Epithelial cell of esophagus (primary cell): ENCODE measurements at regions not wholly inside any gene's neighbourhood (a gene's known extent, or its start where the extent isn't known, plus 50 kb on each side); places are given as distances from the start of the nearest gene placed in this dataset.

Experiments
- DNase-seq: peaks from one replicate; pipeline ENCODE4 v3.0.0; 2010; ENCODE audit warnings: low read depth
- H3K4me3 ChIP-seq: 2 replicates; pipeline ENCODE4 v1.5.1; 2011; ENCODE audit warnings: mild to moderate bottlenecking, low read length, control low read depth
- TF ChIP-seq, protein P1 (sequence below): IDR thresholded peaks from 2 replicates; pipeline ENCODE4 v1.5.1; 2011; ENCODE audit warnings: low read depth, mild to moderate bottlenecking, low read length, control low read depth, inconsistent platforms; ENCODE audit not compliant: insufficient read depth; ENCODE audit errors: missing control alignments

DNA sequence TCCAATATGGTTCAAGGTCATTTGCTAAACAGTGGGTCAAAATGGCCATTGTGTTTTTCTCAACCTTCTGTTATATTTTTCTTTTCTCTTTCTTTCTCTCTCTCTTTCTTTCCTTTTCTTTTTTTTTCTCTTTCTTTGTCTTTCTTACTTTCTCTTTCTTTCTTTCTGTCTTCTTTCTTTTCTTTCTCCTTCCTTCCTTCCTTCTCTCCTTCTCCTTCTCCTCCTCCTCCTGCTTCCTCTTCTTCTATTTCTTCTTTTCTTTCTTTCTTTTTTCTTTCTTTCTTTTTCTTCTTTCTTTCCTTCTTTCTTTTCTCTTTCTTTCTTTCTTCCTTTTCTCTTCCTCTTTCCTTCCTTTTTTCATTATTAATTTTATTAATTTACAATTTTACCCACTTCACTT, 619.5 kb downstream of the IRX1 start:
- H3K4me3 ChIP-seq = no peak overlapping the region
- no peak for DNase-seq
- TF ChIP-seq, protein P1, sequence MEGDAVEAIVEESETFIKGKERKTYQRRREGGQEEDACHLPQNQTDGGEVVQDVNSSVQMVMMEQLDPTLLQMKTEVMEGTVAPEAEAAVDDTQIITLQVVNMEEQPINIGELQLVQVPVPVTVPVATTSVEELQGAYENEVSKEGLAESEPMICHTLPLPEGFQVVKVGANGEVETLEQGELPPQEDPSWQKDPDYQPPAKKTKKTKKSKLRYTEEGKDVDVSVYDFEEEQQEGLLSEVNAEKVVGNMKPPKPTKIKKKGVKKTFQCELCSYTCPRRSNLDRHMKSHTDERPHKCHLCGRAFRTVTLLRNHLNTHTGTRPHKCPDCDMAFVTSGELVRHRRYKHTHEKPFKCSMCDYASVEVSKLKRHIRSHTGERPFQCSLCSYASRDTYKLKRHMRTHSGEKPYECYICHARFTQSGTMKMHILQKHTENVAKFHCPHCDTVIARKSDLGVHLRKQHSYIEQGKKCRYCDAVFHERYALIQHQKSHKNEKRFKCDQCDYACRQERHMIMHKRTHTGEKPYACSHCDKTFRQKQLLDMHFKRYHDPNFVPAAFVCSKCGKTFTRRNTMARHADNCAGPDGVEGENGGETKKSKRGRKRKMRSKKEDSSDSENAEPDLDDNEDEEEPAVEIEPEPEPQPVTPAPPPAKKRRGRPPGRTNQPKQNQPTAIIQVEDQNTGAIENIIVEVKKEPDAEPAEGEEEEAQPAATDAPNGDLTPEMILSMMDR = no peak

DNA sequence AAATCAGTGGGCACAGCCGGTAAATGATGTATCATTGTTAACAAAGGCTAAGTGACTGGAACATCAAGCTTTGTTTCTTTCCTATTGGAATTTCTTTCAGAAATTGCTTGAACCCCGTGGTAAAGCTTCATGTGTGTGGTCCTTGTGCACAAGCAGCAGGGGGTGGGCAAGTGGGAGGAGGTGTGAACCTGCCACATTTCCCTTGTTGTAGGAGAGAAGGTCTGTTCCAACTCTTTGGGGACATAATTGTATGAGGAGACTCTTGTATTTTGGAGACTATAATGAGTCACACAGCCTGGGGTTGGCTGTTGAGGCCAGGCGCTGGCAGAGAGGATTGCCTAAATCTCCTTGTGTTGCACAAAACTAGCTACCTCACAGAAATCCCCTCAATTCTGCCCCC, 620.5 kb downstream of the IRX1 start:
- DNase-seq = no peak
- no peak overlapping the region for H3K4me3 ChIP-seq
- TF ChIP-seq, protein P1 = no peak

DNA sequence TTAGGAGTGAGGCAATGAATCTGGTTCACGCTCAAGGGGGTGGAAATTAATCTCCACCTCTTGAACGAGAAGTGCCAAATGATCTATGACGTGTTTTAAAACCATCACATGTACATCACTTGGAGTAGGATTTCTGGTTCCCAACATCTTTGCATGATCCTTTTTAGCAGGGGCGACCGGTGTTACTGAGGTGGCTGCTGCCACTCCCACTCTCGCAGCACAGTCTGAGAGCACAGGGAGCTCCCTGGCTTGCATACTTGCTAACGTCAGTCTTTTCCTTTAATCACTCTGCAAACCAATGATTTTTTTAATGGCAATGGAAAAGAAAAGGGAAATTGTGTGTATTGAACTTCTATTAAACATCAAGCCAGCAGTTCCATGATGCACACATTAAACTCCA, 624.4 kb downstream of the IRX1 start:
- DNase-seq = no peak
- no peak overlapping the region for H3K4me3 ChIP-seq
- TF ChIP-seq, protein P1 = no peak

DNA sequence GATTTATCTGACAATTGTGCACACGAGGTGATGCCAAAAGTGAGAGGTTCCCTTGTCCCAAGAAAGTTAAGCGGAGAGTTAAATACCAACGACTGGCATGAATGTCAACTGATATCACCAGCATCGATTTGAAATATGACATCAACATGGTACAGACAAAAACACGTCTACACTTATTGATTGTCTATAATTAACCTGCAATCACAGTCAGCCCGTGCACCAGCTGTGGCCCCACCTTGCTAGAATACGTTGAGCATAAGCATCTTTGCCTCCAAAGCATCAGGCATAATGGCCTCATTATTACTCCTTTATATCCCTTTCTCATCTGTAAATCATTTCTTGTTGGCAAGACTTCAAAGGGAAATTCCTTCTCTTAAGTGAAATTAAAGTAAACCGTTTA, 625.4 kb downstream of the IRX1 start:
- DNase-seq = no peak
- H3K4me3 ChIP-seq = no peak overlapping the region
- TF ChIP-seq, protein P1 = no peak

DNA sequence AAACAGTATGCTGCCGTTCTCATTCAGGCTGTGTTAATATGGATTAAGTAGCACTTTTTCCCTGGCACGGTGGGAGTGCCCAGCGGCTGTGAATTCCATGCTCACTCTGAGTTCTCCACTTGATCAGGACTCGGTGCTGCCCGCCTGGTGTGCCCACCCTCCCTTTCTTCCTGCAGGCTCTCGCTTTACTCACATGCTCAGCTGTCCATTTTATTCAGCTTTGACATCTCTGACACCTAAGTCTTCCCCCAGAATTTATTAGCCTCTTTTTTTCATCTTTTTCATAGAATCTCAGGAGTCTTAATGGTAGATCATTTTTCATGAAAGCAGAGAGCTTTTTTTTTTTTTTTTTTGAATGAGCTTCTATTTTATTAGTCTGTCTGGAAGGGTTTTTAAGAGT, 626.5 kb downstream of the IRX1 start:
- DNase-seq = no peak
- TF ChIP-seq, protein P1 = no peak

DNA sequence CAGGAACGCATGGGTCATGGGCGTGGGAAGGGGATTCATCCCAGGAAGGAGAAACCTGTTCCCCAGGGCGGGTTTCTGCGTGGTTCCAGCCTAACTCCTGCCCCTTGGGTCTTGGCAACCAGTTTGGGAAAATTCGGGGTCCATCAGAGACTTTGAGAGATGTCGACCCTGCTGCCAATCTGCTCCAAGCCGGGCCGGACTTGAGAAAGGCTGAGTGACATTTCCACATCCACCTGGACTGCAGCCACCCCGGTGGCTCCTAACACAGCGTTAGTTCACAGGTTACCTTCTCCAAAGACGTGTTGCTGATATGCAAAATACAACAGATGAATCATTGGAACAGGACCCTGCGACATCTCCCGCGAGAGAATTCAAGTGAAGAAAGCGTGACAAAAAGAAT, 627.2 kb downstream of the IRX1 start:
- TF ChIP-seq, protein P1 = no peak

More for the DNA sequence above, 626.5 kb downstream of the IRX1 start:
- no peak overlapping the region for H3K4me3 ChIP-seq

DNA sequence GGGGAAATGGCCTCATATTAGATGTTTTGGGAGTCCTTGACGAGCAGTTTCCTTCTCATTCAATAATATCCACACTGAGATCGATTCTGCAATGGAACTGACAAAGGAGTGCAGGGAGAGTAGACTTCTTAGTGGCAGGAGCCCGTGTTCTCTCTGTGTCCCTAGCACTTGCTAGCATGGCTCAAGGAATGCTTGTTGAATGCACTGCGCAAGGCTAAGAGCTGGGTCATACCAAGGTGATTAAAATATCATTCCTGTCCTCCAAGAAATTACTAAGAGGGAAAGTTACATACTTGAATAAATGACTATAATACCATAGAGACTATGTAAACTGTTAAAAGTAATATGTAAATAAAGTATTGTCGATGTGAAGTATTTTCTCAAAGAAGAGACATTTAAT, 630.1 kb downstream of the IRX1 start:
- DNase-seq = no peak
- no peak overlapping the region for H3K4me3 ChIP-seq
- TF ChIP-seq, protein P1 = no peak

More for the DNA sequence above, 627.2 kb downstream of the IRX1 start:
- no peak overlapping the region for H3K4me3 ChIP-seq
- DNase-seq = no peak
